ENCODE measurements at regions not wholly inside any gene's neighbourhood (a gene's known extent, or its start where the extent isn't known, plus 50 kb on each side); places are given as distances from the start of the nearest gene placed in this dataset.
"Not testable (repeated sequence)": the region's sequence is repeated elsewhere in the genome, so short reads cannot be mapped to it uniquely, and the experiment has no call there.

DNA sequence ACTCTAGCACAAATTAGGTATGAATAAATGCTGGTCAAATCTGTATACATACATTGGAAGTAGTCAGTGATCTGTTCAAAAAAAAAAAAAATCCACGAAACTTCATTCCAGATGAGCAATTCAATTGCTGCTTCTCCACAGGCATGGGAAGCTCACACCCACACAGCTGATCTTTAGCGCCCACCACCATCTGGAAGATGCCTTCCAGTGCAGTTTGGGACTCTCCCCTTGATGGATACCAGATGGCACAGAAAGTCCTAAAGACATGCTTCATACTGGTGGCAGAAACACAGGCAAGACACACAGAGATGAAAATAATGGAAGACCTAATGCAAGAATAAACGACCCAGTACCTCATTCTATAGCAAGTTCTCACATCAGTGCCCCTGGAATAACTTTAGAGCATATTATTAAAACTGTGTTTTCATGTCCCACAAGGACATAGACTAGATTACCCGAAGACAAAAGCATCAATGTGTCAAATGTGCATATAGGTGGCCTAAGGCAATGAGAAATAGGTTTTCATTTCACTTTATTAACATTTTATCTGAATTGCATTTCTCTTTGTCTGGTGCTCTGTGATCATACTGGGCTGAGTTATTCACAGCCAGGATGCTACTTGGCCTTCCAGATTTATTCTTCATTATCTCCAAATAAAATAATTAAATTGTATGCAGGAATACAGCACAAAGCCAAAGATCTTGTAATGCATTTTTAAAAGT, 135.4 kb upstream of the TAS2R1 start:
- no peaks in the 10 kb centered on the region for H3K27me3 ChIP-seq
- intact Hi-C loops (cut with DNase I; ENCODE audit: low total_unique reads) = no loop called here

DNA sequence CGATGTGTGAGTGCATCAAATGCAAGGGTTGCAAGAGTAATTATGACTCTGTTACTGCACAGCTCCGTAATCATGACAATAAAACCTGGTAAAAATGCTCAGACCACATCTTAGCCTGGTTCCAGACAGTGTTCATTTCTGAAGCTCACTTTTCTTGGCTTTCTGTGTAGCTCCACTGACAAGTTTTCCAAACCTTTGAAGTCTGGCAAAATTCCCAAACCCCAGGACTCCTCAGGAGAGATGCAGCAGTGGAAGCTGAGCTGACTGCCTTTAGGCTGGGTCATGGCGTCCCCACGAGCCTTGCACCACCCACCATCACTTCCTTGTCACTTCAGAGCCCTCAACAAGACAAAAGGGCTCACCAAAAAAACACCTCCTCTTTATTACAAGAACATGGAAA, 131.6 kb upstream of the TAS2R1 start:
- no peak for DNase-seq
- intact Hi-C loops (cut with DNase I; ENCODE audit: low total_unique reads) = no loop called here
- H3K4me3 ChIP-seq = no peak overlapping the region

More for the DNA sequence above, 135.4 kb upstream of the TAS2R1 start:
- Histone ChIP-seq H3K4me1 (no peaks in the 10 kb centered on the region), H3K36me3 (no peaks in the 10 kb centered on the region), H3K9me3 (no peaks in the 10 kb centered on the region), H3K27ac (no peak overlapping the region), H3K4me3 (no peak overlapping the region)
- TF ChIP-seq POLR2A (IDR thresholded peaks at IDR 0.05) = no peak
- TF ChIP-seq, protein P1, sequence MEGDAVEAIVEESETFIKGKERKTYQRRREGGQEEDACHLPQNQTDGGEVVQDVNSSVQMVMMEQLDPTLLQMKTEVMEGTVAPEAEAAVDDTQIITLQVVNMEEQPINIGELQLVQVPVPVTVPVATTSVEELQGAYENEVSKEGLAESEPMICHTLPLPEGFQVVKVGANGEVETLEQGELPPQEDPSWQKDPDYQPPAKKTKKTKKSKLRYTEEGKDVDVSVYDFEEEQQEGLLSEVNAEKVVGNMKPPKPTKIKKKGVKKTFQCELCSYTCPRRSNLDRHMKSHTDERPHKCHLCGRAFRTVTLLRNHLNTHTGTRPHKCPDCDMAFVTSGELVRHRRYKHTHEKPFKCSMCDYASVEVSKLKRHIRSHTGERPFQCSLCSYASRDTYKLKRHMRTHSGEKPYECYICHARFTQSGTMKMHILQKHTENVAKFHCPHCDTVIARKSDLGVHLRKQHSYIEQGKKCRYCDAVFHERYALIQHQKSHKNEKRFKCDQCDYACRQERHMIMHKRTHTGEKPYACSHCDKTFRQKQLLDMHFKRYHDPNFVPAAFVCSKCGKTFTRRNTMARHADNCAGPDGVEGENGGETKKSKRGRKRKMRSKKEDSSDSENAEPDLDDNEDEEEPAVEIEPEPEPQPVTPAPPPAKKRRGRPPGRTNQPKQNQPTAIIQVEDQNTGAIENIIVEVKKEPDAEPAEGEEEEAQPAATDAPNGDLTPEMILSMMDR (IDR thresholded peaks at IDR 0.05) = no peak
- no peak for DNase-seq

GRCh38 chr5:9752670-9753069, 122.5 kb upstream of the TAS2R1 start:
- H3K27ac ChIP-seq; intact Hi-C loops (cut with DNase I; ENCODE audit: low total_unique reads): not testable (repeated sequence)

More for the DNA sequence above, 131.6 kb upstream of the TAS2R1 start:
- H3K36me3 ChIP-seq = peaks cover 0 to 3% of the 10 kb centered on the region in 2 donors
- no peaks in the 10 kb centered on the region for H3K9me3 ChIP-seq
- no peak overlapping the region for H3K27ac ChIP-seq
- TF ChIP-seq, protein P1 (IDR thresholded peaks at IDR 0.05) = no peak
- TF ChIP-seq POLR2A (IDR thresholded peaks at IDR 0.05) = no peak
- no peaks in the 10 kb centered on the region for H3K27me3 ChIP-seq
- no peaks in the 10 kb centered on the region for H3K4me1 ChIP-seq

DNA sequence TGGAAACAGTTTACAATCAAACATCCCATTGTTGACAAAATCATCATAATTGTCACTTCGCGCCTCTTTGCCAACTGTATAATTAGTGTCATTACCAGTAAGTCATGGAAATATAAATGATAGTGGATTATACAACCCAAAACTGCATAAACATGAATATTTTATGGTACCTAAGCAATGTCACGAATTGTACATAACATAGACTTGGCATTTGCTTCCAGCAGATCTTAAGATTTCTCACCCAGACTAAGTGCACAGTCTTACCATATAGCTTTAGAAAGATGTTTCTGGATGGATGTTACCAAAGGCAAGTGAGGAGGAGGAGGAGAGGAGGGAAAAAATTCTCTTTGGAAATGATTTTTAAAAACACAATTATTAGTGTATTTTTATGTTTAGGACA, 113.4 kb upstream of the TAS2R1 start:
- intact Hi-C loops (cut with DNase I; ENCODE audit: low total_unique reads) = no loop called here
- no peaks in the 10 kb centered on the region for H3K27me3 ChIP-seq
- no peaks in the 10 kb centered on the region for H3K4me1 ChIP-seq
- H3K4me3 ChIP-seq = no peak overlapping the region
- no peaks in the 10 kb centered on the region for H3K9me3 ChIP-seq
- no peak overlapping the region for H3K27ac ChIP-seq
- H3K36me3 ChIP-seq = no peaks in the 10 kb centered on the region
- DNase-seq = no peak
- TF ChIP-seq, protein P1 (IDR thresholded peaks at IDR 0.05) = no peak
- no peak for TF ChIP-seq POLR2A (IDR thresholded peaks at IDR 0.05)

More at GRCh38 chr5:9752670-9753069, 122.5 kb upstream of the TAS2R1 start:
- H3K9me3 ChIP-seq, H3K4me3 ChIP-seq, H3K36me3 ChIP-seq, DNase-seq, H3K27me3 ChIP-seq, H3K4me1 ChIP-seq: not testable (repeated sequence)

GRCh38 chr5:9742848-9743247, 112.7 kb upstream of the TAS2R1 start:
- Histone ChIP-seq H3K27ac (no peak overlapping the region), H3K4me1 (no peaks in the 10 kb centered on the region), H3K27me3 (no peaks in the 10 kb centered on the region), H3K36me3 (no peaks in the 10 kb centered on the region), H3K9me3 (no peaks in the 10 kb centered on the region), H3K4me3 (no peak overlapping the region)
- no peak for DNase-seq
- TF ChIP-seq, protein P1 (IDR thresholded peaks at IDR 0.05) = no peak
- TF ChIP-seq POLR2A (IDR thresholded peaks at IDR 0.05) = no peak
- intact Hi-C loops (cut with DNase I; ENCODE audit: low total_unique reads) = no loop called here

Data from uterus (tissue), 3 donors.